ENCODE measurements at regions not wholly inside any gene's neighbourhood (a gene's known extent, or its start where the extent isn't known, plus 50 kb on each side); places are given as distances from the start of the nearest gene placed in this dataset.

DNA sequence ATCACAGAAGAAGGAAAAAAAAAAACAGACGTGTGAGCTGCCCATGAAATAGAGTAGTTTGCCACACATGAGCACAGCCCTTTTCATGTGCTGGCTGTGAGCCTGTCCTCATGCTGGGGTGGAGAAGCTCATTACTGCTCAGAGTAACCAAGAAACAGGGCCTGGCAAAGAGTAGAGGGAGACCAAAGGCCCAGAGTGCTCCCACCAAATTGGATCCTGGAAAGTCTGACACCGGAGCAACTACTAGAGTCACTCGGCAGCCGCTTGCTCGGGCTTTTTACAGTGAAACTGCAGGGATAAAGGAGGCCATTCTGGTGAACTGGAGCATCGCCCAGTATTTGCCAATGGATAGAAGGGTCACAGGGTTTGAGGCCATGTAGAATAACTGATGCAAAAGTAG lies 64.4 kb upstream of the BARHL2 start:
- TF ChIP-seq, protein P1, sequence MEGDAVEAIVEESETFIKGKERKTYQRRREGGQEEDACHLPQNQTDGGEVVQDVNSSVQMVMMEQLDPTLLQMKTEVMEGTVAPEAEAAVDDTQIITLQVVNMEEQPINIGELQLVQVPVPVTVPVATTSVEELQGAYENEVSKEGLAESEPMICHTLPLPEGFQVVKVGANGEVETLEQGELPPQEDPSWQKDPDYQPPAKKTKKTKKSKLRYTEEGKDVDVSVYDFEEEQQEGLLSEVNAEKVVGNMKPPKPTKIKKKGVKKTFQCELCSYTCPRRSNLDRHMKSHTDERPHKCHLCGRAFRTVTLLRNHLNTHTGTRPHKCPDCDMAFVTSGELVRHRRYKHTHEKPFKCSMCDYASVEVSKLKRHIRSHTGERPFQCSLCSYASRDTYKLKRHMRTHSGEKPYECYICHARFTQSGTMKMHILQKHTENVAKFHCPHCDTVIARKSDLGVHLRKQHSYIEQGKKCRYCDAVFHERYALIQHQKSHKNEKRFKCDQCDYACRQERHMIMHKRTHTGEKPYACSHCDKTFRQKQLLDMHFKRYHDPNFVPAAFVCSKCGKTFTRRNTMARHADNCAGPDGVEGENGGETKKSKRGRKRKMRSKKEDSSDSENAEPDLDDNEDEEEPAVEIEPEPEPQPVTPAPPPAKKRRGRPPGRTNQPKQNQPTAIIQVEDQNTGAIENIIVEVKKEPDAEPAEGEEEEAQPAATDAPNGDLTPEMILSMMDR (IDR thresholded peaks at IDR 0.05; ENCODE audit: insufficient read depth, low read depth, low read length, missing control alignments): no peak
- H3K4me3 ChIP-seq (ENCODE audit: low read depth, low read length): no peak overlapping the region
- DNase-seq (ENCODE audit: low read depth): no peak

DNA sequence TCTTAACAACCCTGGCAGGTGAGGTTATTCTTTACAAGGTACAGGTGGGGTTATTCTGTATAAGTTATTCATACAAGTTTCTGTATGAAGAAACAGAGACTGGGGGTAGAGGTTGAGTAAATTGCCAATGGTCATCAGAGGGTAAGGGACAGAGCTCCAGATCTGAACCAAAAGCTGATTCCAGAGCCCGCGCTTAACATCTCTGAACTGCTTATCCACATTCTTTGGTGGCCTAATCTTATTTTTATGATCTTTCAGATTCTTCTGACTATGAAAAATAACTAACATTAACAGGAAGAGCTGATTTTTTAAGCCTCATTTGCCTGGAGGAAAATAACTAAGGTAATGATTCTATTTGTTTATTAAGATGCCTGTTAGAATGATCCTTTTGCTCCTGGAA lies 63.9 kb upstream of the BARHL2 start:
- no peak for DNase-seq (ENCODE audit: low read depth)
- TF ChIP-seq, protein P1 (IDR thresholded peaks at IDR 0.05; ENCODE audit: insufficient read depth, low read depth, low read length, missing control alignments): no peak
- no peak overlapping the region for H3K4me3 ChIP-seq (ENCODE audit: low read depth, low read length)

DNA sequence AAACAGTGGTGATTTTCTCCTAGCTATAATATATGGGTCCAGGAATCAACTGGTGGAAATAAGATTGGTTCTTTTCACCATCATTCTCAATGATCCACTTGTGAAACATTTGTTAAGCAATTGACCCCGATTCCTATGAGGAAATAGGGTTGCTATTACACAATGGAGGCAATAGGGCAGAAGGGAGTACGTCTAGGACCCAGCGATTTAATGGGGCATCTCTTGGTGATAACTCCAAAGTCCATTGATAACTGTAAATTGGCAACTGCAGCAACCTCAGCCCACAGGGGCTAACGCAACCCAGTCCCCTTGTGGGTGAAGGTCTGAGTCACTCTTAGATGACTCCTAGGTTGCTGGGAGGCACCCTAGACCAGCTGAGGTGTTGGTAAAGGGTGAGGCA lies 62.5 kb upstream of the BARHL2 start:
- TF ChIP-seq, protein P1 (IDR thresholded peaks at IDR 0.05; ENCODE audit: insufficient read depth, low read depth, low read length, missing control alignments): no peak
- H3K4me3 ChIP-seq (ENCODE audit: low read depth, low read length): no peak overlapping the region
- DNase-seq (ENCODE audit: low read depth): no peak

DNA sequence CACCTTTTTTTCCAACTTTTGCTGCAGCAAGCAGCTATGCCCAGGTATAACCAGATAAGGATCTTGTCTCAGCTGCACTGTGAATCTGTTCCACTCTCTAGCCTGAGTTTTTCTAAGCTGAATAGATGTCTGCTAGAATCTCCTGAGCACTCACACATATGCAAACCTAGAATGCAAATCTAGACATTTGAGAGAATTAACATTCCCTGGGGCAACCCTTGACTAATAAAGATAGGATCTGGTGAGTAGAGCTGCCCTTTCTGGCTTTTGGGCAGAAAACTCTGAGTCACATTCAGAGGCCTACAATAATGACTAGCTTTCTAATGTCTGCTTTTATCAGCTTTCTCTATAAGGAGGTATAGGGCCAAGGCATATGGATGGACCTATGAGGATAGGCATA lies 61.4 kb upstream of the BARHL2 start:
- no peak for DNase-seq (ENCODE audit: low read depth)
- TF ChIP-seq, protein P1 (IDR thresholded peaks at IDR 0.05; ENCODE audit: insufficient read depth, low read depth, low read length, missing control alignments): no peak
- no peak overlapping the region for H3K4me3 ChIP-seq (ENCODE audit: low read depth, low read length)

DNA sequence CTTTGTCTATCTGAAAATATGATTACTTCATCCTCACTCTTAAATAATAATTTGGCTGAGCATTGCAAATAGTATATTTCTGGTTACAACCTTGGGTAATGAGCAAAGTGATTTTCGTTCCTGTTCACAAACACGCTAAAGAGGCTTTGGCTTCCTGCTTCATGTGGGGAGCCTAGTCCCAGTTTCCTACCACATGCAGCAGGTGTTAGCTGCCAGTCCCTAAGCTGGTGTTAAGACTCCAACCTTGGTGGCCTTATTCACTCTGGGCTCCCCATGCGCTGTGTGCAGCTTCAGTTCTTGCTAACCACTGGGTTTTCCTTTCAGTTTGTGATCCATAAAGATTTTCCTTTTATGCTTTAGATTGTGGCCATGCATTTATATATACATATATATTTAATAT lies 56.7 kb upstream of the BARHL2 start:
- H3K4me3 ChIP-seq (ENCODE audit: low read depth, low read length): no peak overlapping the region
- TF ChIP-seq, protein P1 (IDR thresholded peaks at IDR 0.05; ENCODE audit: insufficient read depth, low read depth, low read length, missing control alignments): no peak
- DNase-seq (ENCODE audit: low read depth): no peak

DNA sequence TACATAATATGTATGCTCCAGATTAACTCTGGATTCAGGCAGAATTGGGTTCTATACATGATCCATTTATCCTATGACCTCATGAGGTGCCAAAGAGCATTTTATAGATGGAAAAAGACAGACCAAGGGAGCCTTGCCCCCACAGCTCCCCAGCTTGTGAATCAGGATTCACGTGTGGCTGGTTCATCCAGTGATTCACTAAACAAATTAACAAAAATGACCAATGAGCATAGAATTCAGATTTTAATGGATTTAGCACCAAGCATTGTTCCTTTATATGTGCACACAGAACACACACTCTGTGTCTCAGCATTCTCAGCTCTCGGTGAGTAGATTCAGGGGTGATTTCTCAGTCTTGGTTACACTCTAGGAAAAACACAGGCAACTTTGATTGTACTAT lies 51.7 kb upstream of the BARHL2 start:
- DNase-seq (ENCODE audit: low read depth): no peak
- H3K4me3 ChIP-seq (ENCODE audit: low read depth, low read length): no peak overlapping the region
- TF ChIP-seq, protein P1 (IDR thresholded peaks at IDR 0.05; ENCODE audit: insufficient read depth, low read depth, low read length, missing control alignments): no peak

DNA sequence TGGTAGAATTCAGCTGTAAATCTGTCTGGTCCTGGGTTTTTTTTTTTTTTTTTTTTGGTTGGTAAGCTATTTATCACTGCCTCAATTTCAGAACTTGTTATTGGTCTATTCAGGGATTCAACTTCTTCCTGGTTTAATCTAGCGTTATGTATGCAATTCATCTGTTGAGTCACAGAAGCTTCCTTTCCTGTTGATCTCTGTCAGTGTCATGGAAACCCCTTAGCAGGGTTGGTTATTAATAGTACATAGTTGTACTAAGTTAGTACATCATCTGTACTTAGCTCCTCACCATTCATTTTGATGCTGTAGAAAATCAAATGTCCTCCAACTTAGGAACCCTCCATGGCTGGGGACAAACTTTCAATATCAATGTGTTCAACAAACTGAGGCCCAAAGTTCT lies 51.0 kb upstream of the BARHL2 start:
- no peak for DNase-seq (ENCODE audit: low read depth)
- no peak overlapping the region for H3K4me3 ChIP-seq (ENCODE audit: low read depth, low read length)
- TF ChIP-seq, protein P1 (IDR thresholded peaks at IDR 0.05; ENCODE audit: insufficient read depth, low read depth, low read length, missing control alignments): no peak

Data from GM12865 (cell line).